ENCODE measurements at regions not wholly inside any gene's neighbourhood (a gene's known extent, or its start where the extent isn't known, plus 50 kb on each side); places are given as distances from the start of the nearest gene placed in this dataset.

- Histone ChIP-seq H3K27me3 (no peaks in the 10 kb centered on the region), H3K4me1 (no peaks in the 10 kb centered on the region), H3K4me3 (no peak overlapping the region), H3K27ac (no peak overlapping the region), H3K36me3 (no peaks in the 10 kb centered on the region), H3K9me3 (no peaks in the 10 kb centered on the region)
- no peak for DNase-seq (ENCODE audit: extremely low spot score in 2 of 2)
- TF ChIP-seq POLR2AphosphoS5 (IDR thresholded peaks at IDR 0.05; ENCODE audit: insufficient read depth in 1 of 2, low read depth in 1 of 2): no peak
- TF ChIP-seq CTCF (IDR thresholded peaks at IDR 0.05): no peak
- no peak for TF ChIP-seq POLR2A (IDR thresholded peaks at IDR 0.05)
- intact Hi-C loops (cut with DNase I): no loop called here
These were observed 99.5 kb upstream of the TMCC3 start for GRCh38 chr12:94749890-94750289.

- Histone ChIP-seq H3K27ac (no peak overlapping the region), H3K36me3 (no peaks in the 10 kb centered on the region), H3K9me3 (no peaks in the 10 kb centered on the region), H3K4me3 (no peak overlapping the region), H3K27me3 (no peaks in the 10 kb centered on the region), H3K4me1 (no peaks in the 10 kb centered on the region)
- no peak for DNase-seq (ENCODE audit: extremely low spot score in 2 of 2)
- intact Hi-C loops (cut with DNase I): no loop called here
- TF ChIP-seq POLR2AphosphoS5 (IDR thresholded peaks at IDR 0.05; ENCODE audit: insufficient read depth in 1 of 2, low read depth in 1 of 2) (no peak), POLR2A (IDR thresholded peaks at IDR 0.05) (no peak)
These were observed 99.1 kb upstream of the TMCC3 start for GRCh38 chr12:94749455-94749854.

DNA sequence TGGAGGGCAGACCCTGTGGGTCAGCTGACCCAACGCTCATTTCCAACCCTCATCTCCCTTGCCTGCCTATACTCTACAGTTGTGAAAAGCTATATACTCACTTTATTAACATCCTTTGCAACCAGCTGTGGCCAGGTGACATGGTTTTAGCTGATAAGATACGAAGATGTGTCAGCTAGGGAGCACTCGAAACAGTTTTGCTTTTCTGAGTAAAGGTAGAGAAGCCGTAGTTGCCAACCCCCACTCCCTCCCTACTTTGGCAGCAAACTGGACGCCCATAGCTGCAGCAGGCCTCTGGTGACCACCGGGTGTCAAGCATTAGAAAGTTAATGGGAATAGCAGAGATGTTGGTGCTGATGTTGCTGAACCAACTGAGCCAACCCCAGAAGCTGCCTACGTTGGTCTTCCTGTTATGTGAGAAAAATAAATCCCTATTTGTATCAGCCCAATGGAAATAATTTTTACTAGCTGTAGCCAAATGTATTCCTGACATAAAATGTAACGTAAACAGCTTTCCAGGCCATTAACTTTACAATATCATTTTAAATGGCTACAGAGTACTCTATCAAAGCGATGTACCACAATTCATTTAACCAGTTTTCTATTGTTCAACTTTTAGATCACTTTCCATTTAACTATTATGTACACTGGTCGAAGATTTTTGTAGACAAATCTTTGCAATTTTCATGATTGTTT is 98.5 kb upstream of the TMCC3 start:
- no peak overlapping the region for H3K4me3 ChIP-seq
- H3K27me3 ChIP-seq: no peaks in the 10 kb centered on the region
- intact Hi-C loops (cut with DNase I): no loop called here
- no peak overlapping the region for H3K27ac ChIP-seq
- H3K9me3 ChIP-seq: no peaks in the 10 kb centered on the region
- no peaks in the 10 kb centered on the region for H3K36me3 ChIP-seq
- TF ChIP-seq CTCF (IDR thresholded peaks at IDR 0.05) (no peak), POLR2A (IDR thresholded peaks at IDR 0.05) (no peak)
- DNase-seq (ENCODE audit: extremely low spot score in 2 of 2): no peak
- no peaks in the 10 kb centered on the region for H3K4me1 ChIP-seq

- no peaks in the 10 kb centered on the region for H3K27me3 ChIP-seq
- no peak overlapping the region for H3K4me3 ChIP-seq
- no peaks in the 10 kb centered on the region for H3K36me3 ChIP-seq
- no peak for TF ChIP-seq POLR2A (IDR thresholded peaks at IDR 0.05)
- no peak for TF ChIP-seq CTCF (IDR thresholded peaks at IDR 0.05)
- no peak for TF ChIP-seq POLR2AphosphoS5 (IDR thresholded peaks at IDR 0.05; ENCODE audit: insufficient read depth in 1 of 2, low read depth in 1 of 2)
- H3K27ac ChIP-seq: no peak overlapping the region
- no peak for DNase-seq (ENCODE audit: extremely low spot score in 2 of 2)
- no peaks in the 10 kb centered on the region for H3K9me3 ChIP-seq
- intact Hi-C loops (cut with DNase I): no loop called here
- no peaks in the 10 kb centered on the region for H3K4me1 ChIP-seq
These were observed 95.2 kb upstream of the TMCC3 start for GRCh38 chr12:94745562-94745961.

GRCh38 chr12:94743174-94743573 is 92.8 kb upstream of the TMCC3 start:
- TF ChIP-seq POLR2A (IDR thresholded peaks at IDR 0.05) (no peak), POLR2AphosphoS5 (IDR thresholded peaks at IDR 0.05; ENCODE audit: insufficient read depth in 1 of 2, low read depth in 1 of 2) (no peak), CTCF (IDR thresholded peaks at IDR 0.05) (no peak)
- Histone ChIP-seq H3K9me3 (no peaks in the 10 kb centered on the region), H3K4me1 (no peaks in the 10 kb centered on the region), H3K36me3 (no peaks in the 10 kb centered on the region), H3K27me3 (no peaks in the 10 kb centered on the region), H3K4me3 (no peak overlapping the region), H3K27ac (no peak overlapping the region)
- intact Hi-C loops (cut with DNase I): no loop called here
- DNase-seq (ENCODE audit: extremely low spot score in 2 of 2): no peak
